ENCODE measurements at regions not wholly inside any gene's neighbourhood (a gene's known extent, or its start where the extent isn't known, plus 50 kb on each side); places are given as distances from the start of the nearest gene placed in this dataset.

DNA sequence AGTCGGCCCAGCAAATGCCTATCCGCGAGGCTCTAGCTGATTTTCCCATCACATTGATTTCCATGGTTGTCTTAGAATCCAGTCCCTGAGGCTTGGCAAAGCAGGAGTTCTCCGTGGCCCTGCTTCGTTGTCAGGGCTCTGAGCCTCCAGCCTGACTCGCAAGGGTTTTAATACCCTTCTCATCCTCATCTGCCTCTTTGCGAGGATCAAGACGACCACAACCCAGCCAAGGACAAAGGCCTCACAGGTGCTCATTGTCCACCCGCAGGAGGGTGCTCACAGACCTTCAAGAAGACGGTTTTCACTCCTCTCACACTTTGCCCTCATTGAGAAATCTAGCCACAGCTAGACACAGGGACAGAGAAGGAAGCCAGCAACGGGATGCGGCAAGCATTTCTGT lies 610.8 kb downstream of the KCNJ18 start:
- TF ChIP-seq ZFX (IDR thresholded peaks at IDR 0.05) (no peak), EZH2 (IDR thresholded peaks at IDR 0.05) (no peak), JUND (IDR thresholded peaks at IDR 0.05) (no peak), POLR2AphosphoS5 (IDR thresholded peaks at IDR 0.05; ENCODE audit: low read depth, low read length) (no peak), YY1 (IDR thresholded peaks at IDR 0.05; ENCODE audit: extremely low read depth, insufficient replicate concordance, low read depth, low read length) (no peak)
- TF ChIP-seq, protein P1, sequence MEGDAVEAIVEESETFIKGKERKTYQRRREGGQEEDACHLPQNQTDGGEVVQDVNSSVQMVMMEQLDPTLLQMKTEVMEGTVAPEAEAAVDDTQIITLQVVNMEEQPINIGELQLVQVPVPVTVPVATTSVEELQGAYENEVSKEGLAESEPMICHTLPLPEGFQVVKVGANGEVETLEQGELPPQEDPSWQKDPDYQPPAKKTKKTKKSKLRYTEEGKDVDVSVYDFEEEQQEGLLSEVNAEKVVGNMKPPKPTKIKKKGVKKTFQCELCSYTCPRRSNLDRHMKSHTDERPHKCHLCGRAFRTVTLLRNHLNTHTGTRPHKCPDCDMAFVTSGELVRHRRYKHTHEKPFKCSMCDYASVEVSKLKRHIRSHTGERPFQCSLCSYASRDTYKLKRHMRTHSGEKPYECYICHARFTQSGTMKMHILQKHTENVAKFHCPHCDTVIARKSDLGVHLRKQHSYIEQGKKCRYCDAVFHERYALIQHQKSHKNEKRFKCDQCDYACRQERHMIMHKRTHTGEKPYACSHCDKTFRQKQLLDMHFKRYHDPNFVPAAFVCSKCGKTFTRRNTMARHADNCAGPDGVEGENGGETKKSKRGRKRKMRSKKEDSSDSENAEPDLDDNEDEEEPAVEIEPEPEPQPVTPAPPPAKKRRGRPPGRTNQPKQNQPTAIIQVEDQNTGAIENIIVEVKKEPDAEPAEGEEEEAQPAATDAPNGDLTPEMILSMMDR (IDR thresholded peaks at IDR 0.05 in 2 of 3, conservative IDR thresholded peaks at IDR 0.05 in 1 of 3; ENCODE audit: borderline replicate concordance in 1 of 3, insufficient read depth in 1 of 3, low read depth in 2 of 3, low read length in 2 of 3), result no peak

Data from HCT116 (cell line).